ELR (cell line): ENCODE measurements at regions not wholly inside any gene's neighbourhood (a gene's known extent, or its start where the extent isn't known, plus 50 kb on each side); places are given as distances from the start of the nearest gene placed in this dataset.
"Not testable (repeated sequence)": the region's sequence is repeated elsewhere in the genome, so short reads cannot be mapped to it uniquely, and the experiment has no call there.

Source experiments
- DNase-seq: peaks from one replicate; pipeline ENCODE4 v3.0.0-alpha.2; 2015; ENCODE audit warnings: low read depth

DNA sequence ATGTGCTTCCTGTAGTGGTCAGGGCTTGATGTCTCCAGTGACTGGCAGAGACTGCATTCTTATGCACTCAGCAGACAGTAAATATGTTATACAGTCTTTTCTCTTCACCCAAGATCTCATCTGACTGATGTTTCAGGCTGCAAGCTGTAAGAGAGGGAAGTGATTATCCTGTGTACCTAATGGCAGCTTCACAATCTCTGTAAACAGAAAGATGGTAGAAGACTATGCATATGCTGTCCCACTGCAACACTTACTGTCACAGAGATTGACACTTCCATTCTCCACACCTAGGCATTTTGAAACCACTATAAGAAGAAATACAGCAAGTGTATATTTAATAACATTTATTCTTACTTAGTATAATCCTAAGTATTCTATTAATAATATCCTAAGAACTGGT lies 97.6 kb upstream of the ANXA1 start:
- no peak for DNase-seq

DNA sequence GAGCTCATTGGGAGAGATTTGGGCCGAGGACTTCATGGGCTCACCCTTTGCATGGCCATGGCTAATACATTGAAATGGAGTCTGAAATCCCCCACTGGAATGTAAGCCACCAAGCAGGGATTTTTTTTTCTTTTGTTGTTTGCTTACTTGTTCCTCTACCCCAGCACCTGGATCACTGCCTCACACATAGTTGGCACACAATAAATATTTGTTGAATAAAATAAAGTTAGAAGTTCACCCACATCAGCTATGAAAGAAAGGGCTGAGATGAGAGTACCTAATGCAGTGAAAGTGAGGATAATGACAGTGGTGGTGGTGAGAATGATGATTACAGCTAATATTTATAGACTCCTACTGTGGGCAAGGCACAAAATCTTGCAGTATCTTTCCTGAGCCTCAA lies 98.1 kb upstream of the ANXA1 start:
- no peak for DNase-seq

GRCh38 chr9:73050887-73051550 lies 98.2 kb upstream of the ALDH1A1 start:
- DNase-seq, result no peak

DNA sequence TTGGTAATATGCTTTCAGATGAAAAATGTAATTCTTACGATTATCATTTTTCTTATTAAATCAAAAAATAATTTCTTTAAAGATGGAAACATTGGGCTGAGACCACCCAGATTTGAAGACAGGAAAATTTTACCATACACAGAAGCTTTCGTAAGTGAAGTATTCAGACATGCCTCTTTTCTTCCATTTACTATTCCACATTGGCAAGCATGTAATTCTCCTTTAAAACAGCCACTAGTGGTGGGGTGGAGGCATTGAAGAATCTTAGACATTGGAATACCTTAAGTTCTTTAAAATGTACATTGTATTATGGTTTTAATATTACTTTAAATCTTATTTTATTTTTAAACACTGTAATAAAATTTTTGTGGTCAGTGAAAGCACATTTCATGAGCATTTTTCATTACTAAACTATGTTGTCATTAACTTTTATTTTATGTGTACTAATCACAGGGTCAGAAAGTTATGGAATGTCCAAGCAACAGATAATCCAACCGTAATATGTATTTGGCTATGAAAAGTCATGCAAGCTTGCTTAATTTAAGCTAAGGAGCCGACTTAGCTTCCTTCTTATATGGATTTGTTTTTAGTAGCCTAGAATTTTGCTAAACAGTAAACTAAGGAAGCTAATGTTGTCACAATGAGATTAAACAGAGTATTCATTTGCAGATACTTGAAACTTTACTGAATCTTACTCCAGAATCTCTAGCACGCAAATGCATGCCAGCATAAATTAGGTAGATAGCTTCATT lies 97.4 kb upstream of the ALDH1A1 start:
- DNase-seq, result no peak

GRCh38 chr9:73049280-73049679 lies 96.4 kb upstream of the ALDH1A1 start:
- DNase-seq, result no peak

DNA sequence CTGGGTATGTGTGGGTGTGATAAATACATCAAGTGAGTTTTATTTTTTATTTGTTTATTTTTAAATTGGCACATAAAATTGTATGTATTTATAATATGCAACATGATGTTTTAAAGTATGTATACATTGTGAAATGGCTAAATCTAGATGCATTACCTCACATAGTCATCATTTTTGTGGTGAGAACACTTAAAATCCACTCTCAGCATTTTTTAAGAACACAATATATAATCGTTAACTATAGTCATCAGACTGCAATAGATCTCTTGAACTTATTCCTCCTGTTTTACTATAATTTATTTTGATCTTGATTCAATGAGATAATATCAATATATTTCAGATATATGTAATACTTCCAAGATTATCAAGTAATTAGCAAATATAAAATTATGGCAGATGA lies 93.9 kb upstream of the ALDH1A1 start:
- DNase-seq, result no peak

DNA sequence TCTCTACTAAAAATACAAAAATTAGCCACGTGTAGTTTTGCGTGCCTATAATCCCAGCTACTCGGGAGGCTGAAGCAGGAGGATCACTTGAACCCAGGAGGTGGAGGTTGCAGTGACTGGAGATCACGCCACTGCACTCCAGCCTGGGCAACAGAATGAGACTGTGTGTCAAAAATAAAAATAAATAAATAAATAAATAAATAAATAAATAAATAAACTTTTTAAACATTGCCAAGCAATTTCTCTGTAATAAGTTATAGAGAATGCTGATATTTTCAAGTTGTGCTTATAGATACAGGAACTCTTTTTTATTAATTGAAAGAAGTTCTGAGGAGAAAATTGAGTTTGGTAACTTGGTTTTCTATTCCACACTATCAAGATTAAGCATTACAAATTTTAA lies 91.9 kb upstream of the ALDH1A1 start:
- not testable (repeated sequence) for DNase-seq

GRCh38 chr9:73042155-73042554 lies 89.3 kb upstream of the ALDH1A1 start:
- peak; percentile 19 for DNase-seq

- no peak for DNase-seq
Observed at GRCh38 chr9:73039271-73040263, 86.7 kb upstream of the ALDH1A1 start.

DNA sequence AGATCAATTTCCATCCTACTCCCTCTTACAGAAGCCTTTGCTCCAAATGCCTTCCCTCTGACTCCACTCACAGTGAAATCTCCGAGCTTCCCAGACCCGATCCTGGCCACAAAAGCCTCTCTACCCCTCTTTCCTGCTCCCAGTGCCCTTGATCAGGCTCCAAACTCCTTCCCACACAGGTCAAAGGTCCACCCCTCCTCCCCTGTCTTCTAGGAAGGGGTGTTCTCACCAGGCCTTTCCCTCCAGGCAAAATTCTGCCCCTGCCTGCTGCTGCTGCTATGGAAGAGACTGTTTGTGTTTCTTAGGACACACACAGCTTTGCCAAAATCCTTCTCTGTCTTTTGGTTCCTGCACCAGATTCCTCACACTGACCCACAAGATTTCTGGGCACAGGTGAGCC lies 85.8 kb upstream of the ALDH1A1 start:
- DNase-seq, result no peak

- no peak for DNase-seq
Observed at GRCh38 chr9:73038089-73038509, 85.2 kb upstream of the ALDH1A1 start.

DNA sequence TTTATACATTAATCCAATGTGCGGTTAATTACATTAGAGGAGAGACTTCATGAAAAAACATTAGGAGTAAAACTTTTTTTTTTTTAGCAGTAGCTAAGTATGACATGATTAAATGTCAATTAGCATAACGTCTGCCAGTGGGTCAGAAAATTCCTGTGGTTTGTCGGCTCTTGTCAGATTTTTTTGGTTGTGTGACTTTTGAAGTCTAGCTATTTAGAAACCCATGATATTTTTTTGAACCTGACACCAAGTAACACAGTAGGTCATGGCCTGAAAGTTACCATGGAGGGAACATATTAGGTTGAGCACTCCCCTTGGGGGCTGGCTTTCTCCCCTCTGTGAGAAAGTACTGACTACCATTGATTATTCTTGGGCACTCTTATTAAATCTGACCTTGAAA lies 84.8 kb upstream of the ALDH1A1 start:
- DNase-seq, result no peak

- no peak for DNase-seq
Observed at GRCh38 chr9:73034962-73035361, 82.1 kb upstream of the ALDH1A1 start.

GRCh38 chr9:73031350-73031749 lies 78.5 kb upstream of the ALDH1A1 start:
- DNase-seq, result no peak

DNA sequence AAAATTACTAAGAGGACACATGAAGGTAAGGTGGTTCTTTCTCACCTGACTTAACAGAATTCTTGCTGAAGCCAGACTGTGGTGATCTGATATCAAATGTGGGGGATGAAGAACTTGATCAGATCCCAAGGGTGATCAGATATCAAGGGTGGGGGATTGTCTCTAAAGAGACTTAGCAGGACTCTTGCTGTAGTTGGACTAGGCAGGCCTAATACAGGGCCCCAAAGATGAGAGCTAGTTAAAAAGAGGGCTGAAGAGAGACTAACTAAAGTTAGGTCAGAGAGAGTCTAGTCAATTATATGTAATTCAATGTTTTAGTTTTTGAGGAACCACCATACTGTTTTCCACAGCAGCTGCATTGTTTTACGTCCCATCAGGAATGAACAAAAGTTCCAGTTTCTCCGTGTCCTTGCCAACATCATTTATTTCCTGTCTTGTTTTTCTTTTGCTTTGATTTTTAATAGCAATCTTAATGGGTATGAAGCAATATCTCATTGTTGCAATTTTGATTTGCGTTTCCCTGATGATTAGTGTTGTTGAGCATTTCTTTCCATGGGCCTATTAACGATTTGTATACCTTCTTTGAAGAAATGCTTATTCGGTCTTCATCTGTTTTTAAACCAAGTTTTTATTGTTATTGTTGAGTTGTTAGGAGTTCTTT lies 77.6 kb upstream of the ALDH1A1 start:
- DNase-seq, result no peak

GRCh38 chr9:73029346-73029745 lies 76.5 kb upstream of the ALDH1A1 start:
- no peak for DNase-seq

DNA sequence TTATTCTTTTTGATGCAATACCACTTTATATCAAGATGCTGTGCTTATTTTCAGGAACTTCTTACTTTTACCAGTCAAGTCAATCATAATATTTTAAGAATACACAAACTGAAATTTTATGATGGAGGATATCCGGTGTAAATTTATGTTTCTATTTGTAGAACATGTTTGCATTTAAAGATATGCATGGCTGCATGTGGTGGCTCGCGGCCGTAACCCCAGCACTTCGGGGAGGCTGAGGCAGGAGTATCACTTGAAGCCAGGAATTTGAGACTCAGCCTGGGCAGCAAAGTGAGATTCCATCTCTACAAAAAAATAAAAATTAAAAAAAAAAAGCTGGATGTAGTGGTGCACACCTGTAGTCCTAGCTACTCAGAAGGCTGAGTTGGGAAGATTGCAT lies 73.5 kb upstream of the ALDH1A1 start:
- no peak for DNase-seq

DNA sequence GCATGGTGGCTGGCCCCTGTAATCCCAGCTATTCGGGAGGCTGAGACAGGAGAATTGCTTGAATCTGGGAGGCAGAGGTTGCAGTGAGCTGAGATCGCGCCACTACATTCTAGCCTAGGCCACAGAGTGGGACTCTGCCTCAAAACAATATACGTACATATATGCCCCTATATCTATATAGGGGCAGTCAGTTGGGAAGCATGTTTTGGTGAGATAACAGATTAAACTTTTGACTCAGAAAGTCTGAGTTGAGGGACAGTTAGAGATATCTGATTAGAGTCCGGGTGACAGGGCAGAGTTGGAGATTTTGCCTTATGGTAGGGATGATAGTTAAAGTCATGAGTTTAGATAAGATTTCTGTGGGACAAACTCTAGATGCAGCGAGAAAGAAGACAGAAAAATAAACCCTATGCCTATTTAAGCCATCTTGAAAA lies 71.8 kb upstream of the ALDH1A1 start:
- no peak for DNase-seq

GRCh38 chr9:73023025-73023541 lies 70.2 kb upstream of the ALDH1A1 start:
- DNase-seq, result peak; percentile 75

DNA sequence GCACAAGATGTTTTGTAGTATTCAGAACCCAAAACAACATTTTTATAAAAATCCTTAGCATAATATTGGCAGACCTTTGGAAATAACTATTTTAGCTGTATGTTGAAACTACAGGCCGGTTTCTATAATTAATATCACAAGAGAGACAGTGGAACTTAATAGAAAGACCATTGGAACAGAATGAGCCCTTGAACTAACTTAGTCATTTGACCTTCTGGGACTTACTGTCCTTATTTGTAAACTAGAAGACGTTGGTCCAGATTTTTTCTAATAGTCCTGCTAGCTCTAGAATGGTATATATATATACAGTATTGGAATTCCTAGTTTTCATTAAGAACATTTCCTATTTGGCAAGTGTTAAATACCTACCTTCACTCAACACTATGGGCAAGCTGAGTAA lies 69.5 kb upstream of the ALDH1A1 start:
- DNase-seq, result no peak

DNA sequence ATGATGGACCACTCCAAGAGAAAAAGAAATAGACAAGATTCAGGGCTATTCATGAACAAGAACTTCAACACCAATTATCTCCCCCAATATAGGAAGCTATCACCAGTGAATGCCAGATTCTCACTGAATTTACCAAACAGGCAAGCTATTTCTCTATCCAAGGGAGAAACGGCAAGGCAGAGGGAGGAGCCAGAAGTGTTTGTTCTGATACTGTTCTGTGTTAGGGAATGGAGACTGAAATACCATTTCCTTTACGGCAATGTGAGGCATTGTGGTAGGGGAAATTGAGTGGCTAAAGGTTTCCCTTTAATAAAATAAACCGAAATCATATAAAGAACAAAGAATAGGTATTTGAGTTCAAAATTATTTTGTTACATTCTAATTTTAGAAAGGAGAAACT lies 68.0 kb upstream of the ALDH1A1 start:
- DNase-seq, result no peak

DNA sequence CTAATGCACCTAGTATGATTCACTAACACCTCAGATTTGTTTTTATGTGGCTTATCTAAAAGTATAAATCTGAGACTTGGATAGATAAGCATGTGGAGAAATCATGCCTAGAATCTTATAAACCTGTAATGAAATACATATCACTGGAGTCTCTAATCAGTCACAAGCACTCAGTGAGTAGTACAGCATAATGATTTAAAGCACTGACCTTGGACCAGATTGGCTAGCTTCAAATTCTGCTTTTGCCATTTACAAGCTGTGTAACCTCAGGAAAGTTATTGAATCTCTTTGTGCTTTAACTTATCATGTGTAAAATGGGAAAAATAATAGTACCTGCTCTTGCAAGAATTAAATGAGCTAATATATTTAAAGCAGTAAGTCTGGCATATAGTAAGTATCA lies 61.2 kb upstream of the ALDH1A1 start:
- no peak for DNase-seq
